CD4-positive, alpha-beta T cell treated with Interleukin-21 for 1 hour (primary cell): ENCODE measurements at regions not wholly inside any gene's neighbourhood (a gene's known extent, or its start where the extent isn't known, plus 50 kb on each side); places are given as distances from the start of the nearest gene placed in this dataset.

Experiments used
- DNase-seq: peaks from one replicate; pipeline ENCODE4 v3.0.0-alpha.2; 2020

DNA sequence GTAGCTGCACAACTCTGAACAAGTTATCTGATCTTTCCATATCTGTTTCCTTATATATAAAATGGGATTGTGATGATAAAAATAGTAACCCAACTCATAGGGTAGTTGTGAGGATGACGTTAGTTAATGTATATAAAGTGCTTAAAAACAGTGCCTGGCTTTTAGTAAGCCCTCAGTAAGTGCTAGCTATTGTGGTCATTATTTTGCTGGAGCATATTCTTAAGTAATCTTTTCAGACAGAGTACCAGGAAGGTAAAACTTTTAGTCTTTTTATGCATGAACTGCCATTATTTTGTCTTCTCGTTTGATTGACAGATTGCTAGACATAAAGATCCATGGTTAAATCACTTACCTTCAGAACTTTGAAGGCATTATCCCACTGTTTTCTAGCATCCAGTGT lies 62.5 kb upstream of the SIM2 start:
- DNase-seq: no peak

DNA sequence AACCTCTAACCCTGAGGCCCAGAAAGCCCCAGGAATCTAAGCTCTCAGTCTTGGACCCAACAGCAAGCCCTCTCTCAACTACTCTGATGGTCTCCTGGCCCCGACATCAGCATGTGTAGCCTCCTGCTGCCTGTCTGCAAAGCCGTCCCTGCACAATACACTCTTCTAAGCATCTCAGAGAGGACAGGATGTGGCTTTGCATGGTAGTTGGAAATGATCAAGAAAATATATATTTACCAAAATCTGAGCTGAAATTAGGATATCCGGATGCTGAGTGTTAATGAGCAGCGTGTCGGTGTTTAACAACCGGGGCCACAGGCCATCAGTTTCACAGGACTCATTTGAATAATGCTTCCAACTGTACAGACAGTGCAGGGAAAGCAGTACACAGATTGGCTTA lies 59.1 kb upstream of the SIM2 start:
- no peak for DNase-seq

DNA sequence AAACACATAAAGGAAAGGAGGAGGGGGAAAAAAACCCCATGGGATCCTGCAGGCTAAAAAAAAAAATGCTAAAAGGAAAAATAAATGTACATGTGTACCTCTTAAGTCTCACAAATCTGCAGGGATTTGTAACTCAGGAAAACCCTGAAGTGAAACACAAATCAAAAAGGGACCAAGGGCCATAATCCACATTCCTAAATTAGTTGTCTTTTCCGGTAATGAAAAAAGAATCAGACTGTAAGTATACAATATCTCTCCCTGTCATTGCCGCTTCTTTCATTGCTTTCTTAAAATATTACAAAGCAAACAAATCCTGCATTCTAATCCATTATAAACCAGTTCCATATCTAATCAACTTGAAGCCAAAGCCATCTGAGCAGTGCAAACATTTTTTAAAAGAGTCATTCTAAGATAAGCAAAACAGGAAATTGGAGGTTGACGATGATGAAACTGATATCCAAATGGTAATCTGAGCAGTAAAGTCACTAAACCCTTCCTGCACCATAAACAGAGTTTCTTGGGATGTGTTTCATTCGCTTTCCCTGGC lies 58.7 kb upstream of the SIM2 start:
- DNase-seq: no peak

DNA sequence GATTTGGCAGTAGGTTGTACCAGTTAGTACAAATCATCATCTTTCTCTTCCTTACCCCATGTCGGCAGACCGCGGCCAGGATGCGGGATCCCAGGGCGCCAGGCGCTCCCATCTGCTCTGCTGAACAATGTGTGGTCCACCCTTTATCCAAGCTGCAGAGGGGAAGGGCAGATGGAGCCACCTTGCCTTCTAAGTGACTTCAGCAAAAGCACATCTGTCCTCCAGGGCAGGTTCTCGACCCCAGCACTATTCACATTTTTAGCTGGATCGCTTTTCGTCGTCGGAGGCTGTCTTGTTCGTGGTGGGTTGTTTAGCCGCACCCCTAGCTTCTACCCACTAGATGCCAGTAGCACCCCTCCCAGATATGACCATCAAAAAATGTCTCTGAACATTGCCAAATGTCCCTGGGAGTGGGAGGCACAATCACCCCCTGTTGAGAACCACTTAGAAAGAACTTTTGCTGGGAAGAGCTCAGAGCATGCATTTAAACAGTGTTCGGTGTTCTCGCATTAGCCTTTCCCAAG lies 58.1 kb upstream of the SIM2 start:
- DNase-seq: no peak

DNA sequence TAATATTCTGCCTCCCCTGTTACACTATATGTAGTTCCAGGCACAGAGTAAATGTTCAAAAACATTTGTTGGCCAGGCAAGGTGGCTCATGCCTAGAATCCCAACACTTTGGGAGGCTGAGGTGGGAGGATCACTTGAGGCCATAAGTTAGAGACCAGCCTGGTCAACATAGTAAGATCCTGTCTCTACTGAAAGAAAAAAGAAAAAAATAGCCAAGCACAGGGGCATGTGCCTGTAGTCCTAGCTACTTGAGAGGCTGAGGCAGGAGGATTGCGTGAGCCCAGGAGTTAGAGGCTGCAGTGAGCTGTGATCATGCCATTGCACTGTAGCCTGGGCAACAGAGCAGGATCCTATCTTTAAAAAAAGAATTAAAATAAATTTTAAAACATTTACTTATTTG lies 57.6 kb upstream of the SIM2 start:
- no peak for DNase-seq

DNA sequence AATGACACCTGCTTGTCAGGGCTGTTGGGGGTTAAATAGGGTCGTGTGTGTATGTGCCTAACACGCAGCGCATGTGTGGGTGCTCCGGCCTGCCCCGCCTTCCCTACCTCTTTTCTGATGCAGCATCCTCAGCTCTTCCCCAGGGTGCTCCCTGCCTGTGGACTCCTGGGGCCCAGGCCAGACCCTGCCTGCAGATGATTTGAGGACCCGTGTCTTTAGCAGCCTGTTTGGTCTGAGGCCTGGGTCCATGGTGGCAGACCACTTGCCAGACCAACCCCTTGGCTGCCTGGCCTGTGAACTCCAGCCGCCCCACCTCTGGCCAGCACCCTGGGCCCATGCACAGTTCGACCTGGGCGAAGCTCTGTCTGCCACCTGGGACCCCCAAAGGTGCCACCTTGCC lies 57.0 kb upstream of the SIM2 start:
- DNase-seq: no peak

DNA sequence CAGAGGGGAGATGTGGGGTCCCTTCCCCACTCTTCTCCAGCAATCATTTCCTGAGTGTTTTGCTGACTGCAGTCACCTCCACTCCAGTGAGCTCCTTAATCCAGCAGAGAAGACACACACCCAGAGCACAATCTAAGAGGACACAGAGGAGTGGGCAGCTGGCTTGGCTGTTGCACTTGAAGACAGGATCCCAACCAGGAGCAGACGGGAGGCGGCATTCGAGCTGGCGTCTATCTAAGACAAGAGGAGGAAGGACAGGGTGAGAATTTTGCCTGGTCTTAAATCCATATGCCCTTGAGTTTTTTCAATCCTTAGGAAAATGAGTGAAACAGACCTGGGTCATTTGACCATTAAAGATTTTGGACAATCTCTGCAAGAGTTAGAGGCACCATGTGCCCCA lies 56.1 kb upstream of the SIM2 start:
- DNase-seq: no peak

DNA sequence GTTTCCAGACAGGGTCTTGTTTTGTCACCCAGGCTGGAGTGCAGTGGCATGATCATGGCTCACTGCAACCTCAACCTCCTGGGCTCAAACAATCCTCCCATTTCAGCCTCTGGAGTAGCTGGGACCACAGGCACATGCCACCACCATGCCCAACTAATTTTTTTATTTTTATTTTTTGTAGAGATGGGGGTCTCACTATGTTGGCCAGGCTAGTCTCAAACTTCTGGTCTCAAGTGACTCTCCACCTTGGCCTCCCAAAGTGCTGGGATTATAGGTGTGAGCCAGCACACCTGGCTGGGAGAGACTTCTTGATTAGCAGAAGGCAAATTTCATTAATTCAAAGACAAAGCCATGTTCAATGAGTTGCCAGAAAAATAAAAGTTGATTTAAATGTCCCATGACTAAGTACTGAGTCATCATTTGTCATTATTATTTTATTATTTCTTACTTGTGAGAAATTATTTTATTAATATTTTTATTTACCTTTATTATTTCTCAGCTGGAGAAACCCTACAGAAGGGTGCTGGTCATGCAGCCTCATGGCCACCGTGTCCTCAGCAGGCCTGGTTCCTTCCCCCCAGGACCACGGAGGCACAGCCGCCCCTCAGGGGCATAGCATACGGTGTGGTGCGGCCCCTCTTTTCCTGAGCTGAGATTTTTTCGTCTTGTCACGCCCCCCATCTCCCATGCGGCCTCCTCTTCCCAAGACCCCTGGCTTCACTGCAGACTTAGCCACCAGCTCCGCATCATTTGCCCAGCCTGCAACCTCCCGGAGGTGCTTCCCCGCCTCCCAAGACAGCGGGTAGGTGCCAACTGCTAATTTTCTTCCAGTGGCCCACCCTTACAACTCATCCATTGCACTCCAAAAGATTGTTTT lies 55.3 kb upstream of the SIM2 start:
- no peak for DNase-seq

DNA sequence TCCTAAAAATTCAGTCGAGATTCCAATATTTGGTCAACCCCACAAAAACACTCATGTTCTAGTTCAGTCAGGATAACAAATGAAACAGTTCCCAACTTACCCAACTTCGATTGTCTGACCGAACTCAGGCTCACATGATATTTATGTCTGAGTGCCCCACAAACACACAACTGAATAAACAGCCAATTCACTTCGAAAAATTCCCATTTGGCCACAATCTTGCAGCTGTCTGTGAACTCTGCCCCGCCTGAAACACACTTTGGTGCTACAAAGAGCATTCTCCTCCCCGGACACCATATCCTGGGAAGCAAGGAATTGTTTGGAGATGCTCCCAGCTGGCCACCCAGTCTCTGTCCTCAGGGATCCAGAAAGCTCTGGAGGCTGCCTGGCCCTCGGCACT lies 52.9 kb upstream of the SIM2 start:
- no peak for DNase-seq

DNA sequence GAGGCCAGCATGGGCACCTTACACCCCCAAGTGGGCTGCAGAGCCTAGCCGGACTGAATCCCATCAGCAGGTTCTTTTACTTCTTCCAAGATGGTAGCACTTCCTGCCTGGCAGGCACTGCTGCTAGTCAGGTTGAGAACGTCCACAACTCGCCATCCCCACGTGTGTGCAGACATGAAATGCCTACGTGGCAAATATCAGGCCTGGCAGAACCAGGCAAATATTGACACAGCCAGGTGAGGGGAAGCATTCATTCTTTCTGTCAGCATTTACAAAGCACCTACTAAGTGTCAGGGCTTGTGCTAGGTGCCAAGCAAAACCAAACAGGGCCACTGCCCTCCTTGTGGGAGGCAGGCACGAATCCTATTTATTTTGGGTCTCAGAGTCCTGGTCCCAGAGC lies 52.3 kb upstream of the SIM2 start:
- DNase-seq: no peak

DNA sequence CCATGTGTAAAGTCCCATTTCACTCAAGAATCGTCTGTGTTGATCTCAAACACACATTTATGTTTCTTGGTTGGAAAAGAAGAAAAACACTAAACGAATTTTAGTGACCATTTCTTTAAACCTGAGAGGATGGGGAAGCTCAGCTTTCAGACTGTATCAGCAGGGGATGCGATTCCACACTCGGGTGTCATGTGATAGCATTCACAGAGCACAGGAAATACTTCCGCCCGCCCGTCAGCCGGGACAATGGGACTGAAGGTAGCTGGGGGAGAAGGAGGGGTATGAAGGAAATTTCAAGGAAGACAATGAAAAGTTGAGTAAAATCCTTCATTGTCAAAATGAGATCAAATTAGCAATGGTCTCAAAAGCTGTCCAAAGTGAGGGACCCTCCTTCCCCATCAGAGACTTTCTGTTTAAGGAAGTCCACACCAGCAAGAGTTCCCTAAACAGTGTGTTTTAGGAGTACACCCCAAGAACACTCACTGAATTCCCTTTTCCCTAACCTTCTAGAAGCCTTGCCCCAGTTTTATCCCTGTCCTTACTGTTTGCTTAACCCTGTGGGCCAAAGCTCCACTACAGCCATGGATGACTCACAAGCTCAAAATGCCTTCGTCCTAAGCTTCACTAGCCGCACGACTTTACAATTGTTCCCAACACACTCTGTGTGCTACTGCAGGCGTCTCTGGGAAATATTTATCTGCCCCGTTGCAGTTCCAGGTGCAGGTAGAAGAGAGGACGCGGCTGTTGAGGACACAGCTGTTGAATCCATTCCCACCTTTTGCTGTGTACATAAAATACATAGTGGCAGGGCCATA lies 51.4 kb upstream of the SIM2 start:
- DNase-seq: no peak
